HL-60 (cell line): ENCODE measurements at regions not wholly inside any gene's neighbourhood (a gene's known extent, or its start where the extent isn't known, plus 50 kb on each side); places are given as distances from the start of the nearest gene placed in this dataset.

Source experiments
- DNase-seq, 2 experiments: peaks; one replicate each; pipeline ENCODE4 v3.0.0-alpha.2; 2010 to 2020; ENCODE audit warnings: low read depth in 1 of 2, low spot score in 1 of 2
- H3K27ac ChIP-seq: fragments of 250-450 bp; sonication (Bioruptor Pico); replicated peaks from 2 replicates; pipeline ENCODE4 v1.5.1; 2020; ENCODE audit warnings: mild to moderate bottlenecking, moderate library complexity
- H3K27me3 ChIP-seq: fragments of 250-450 bp; sonication (Bioruptor Pico); 2 replicates; pipeline ENCODE4 v1.5.1; 2021; ENCODE audit warnings: mild to moderate bottlenecking, moderate library complexity; ENCODE audit not compliant: insufficient read depth, poor library complexity, severe bottlenecking
- H3K4me3 ChIP-seq: replicated peaks from 2 replicates; pipeline ENCODE4 v1.5.1; 2011; ENCODE audit warnings: mild to moderate bottlenecking, control low read depth, low read length; ENCODE audit not compliant: insufficient read depth
- GABPA ChIP-seq: IDR thresholded peaks from 2 replicates; pipeline ENCODE4 v1.6.1; 2012; ENCODE audit warnings: low read depth
- POLR2AphosphoS5 ChIP-seq: IDR thresholded peaks from 2 replicates; pipeline ENCODE4 v1.6.1; 2012; ENCODE audit warnings: low read depth
- SPI1 ChIP-seq: IDR thresholded peaks from 2 replicates; pipeline ENCODE4 v1.6.1; 2012; ENCODE audit warnings: low read depth, mild to moderate bottlenecking, borderline replicate concordance
- TF ChIP-seq, protein P1 (sequence below): IDR thresholded peaks from 2 replicates; pipeline ENCODE4 v1.6.1; 2012; ENCODE audit warnings: low read depth; ENCODE audit not compliant: insufficient replicate concordance
- TF ChIP-seq, protein P2 (sequence below): IDR thresholded peaks from one replicate; pipeline ENCODE4 v1.5.1; 2011; ENCODE audit warnings: low read length, control low read depth, inconsistent platforms; ENCODE audit not compliant: insufficient read depth

DNA sequence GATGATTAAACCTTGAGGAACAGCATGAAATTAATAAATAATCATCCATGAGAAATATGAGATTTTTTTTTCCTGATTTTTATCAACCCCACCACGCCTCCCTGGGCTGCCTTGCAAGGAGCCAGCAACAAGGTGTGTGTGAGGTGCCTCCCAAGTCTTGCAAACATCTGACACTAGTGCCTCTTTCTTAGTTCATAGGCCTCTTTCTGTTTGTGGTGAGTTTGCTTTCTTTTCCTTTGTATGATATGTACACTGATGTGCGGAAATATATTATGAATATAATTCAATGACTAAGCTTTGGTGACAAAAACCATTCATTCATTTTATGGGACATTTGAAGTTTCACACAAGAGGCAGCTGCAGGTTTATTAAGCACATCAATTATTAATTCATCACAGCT lies 63.2 kb upstream of the SYNDIG1 start:
- TF ChIP-seq, protein P1, sequence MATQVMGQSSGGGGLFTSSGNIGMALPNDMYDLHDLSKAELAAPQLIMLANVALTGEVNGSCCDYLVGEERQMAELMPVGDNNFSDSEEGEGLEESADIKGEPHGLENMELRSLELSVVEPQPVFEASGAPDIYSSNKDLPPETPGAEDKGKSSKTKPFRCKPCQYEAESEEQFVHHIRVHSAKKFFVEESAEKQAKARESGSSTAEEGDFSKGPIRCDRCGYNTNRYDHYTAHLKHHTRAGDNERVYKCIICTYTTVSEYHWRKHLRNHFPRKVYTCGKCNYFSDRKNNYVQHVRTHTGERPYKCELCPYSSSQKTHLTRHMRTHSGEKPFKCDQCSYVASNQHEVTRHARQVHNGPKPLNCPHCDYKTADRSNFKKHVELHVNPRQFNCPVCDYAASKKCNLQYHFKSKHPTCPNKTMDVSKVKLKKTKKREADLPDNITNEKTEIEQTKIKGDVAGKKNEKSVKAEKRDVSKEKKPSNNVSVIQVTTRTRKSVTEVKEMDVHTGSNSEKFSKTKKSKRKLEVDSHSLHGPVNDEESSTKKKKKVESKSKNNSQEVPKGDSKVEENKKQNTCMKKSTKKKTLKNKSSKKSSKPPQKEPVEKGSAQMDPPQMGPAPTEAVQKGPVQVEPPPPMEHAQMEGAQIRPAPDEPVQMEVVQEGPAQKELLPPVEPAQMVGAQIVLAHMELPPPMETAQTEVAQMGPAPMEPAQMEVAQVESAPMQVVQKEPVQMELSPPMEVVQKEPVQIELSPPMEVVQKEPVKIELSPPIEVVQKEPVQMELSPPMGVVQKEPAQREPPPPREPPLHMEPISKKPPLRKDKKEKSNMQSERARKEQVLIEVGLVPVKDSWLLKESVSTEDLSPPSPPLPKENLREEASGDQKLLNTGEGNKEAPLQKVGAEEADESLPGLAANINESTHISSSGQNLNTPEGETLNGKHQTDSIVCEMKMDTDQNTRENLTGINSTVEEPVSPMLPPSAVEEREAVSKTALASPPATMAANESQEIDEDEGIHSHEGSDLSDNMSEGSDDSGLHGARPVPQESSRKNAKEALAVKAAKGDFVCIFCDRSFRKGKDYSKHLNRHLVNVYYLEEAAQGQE = no peak
- TF ChIP-seq GABPA (no peak), SPI1 (no peak), POLR2AphosphoS5 (no peak)
- TF ChIP-seq, protein P2, sequence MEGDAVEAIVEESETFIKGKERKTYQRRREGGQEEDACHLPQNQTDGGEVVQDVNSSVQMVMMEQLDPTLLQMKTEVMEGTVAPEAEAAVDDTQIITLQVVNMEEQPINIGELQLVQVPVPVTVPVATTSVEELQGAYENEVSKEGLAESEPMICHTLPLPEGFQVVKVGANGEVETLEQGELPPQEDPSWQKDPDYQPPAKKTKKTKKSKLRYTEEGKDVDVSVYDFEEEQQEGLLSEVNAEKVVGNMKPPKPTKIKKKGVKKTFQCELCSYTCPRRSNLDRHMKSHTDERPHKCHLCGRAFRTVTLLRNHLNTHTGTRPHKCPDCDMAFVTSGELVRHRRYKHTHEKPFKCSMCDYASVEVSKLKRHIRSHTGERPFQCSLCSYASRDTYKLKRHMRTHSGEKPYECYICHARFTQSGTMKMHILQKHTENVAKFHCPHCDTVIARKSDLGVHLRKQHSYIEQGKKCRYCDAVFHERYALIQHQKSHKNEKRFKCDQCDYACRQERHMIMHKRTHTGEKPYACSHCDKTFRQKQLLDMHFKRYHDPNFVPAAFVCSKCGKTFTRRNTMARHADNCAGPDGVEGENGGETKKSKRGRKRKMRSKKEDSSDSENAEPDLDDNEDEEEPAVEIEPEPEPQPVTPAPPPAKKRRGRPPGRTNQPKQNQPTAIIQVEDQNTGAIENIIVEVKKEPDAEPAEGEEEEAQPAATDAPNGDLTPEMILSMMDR = no peak
- no peak for DNase-seq
- H3K27ac ChIP-seq = no peak overlapping the region

DNA sequence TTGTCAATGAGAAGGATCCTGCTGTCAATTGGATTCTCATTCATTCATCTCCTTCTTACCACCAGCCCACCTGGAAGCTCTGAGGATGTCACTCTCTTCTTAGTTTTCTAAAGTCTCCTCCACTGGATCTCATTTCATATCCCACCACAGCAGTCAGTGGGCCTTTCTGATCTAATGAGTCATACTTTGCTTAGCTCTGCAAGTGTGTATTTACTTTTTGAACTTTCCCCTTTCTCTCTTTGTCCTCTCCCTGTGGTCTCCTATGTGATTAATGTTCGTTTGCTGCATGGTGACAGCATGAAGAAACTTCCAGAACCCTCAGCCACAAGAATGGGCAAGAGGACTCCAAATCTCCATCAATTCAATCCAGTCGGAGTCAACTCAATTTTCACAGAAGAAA lies 63.6 kb upstream of the SYNDIG1 start:
- TF ChIP-seq, protein P1 = no peak
- TF ChIP-seq SPI1 = no peak
- TF ChIP-seq, protein P2 = no peak
- TF ChIP-seq GABPA = no peak
- TF ChIP-seq POLR2AphosphoS5 = no peak
- no peak for DNase-seq
- no peaks in the 10 kb centered on the region for H3K27me3 ChIP-seq
- H3K27ac ChIP-seq = no peak overlapping the region
- H3K4me3 ChIP-seq = no peak overlapping the region

More for the DNA sequence above, 63.2 kb upstream of the SYNDIG1 start:
- Histone ChIP-seq H3K27me3 (no peaks in the 10 kb centered on the region), H3K4me3 (no peak overlapping the region)

- DNase-seq = no peak
- Histone ChIP-seq H3K4me3 (no peak overlapping the region), H3K27me3 (no peaks in the 10 kb centered on the region), H3K27ac (no peak overlapping the region)
- TF ChIP-seq POLR2AphosphoS5 (no peak), GABPA (no peak), SPI1 (no peak)
- TF ChIP-seq, protein P1 = no peak
- TF ChIP-seq, protein P2 = no peak
Measured at GRCh38 chr20:24403406-24403805, 66.0 kb upstream of the SYNDIG1 start.
